GM19324 (cell line): ENCODE measurements at regions not wholly inside any gene's neighbourhood (a gene's known extent, or its start where the extent isn't known, plus 50 kb on each side); places are given as distances from the start of the nearest gene placed in this dataset.

Experiments used
- ATAC-seq: cut with Tn5 transposase; IDR thresholded peaks from one replicate; pipeline ENCODE4 v1.9.1; 2021; ENCODE audit warnings: mild to moderate bottlenecking, moderate library complexity; ENCODE audit not compliant: unreplicated experiment, low FRiP score

GRCh38 chr17:72360386-72360940 is 239.6 kb downstream of the SOX9 start:
- no peak for ATAC-seq

- ATAC-seq = no peak
These were observed 241.1 kb downstream of the SOX9 start for GRCh38 chr17:72361892-72362291.

GRCh38 chr17:72362376-72363088 is 241.7 kb downstream of the SOX9 start:
- ATAC-seq = no peak

- no peak for ATAC-seq
These were observed 242.3 kb downstream of the SOX9 start for GRCh38 chr17:72363089-72363610.

GRCh38 chr17:72365857-72366414 is 245.1 kb downstream of the SOX9 start:
- no peak for ATAC-seq

GRCh38 chr17:72366626-72367025 is 245.8 kb downstream of the SOX9 start:
- no peak for ATAC-seq

GRCh38 chr17:72368191-72368590 is 247.4 kb downstream of the SOX9 start:
- no peak for ATAC-seq

- ATAC-seq = no peak
These were observed 248.5 kb downstream of the SOX9 start for GRCh38 chr17:72369366-72369765.

GRCh38 chr17:72370819-72371218 is 250.0 kb downstream of the SOX9 start:
- ATAC-seq = no peak

- no peak for ATAC-seq
These were observed 251.4 kb downstream of the SOX9 start for GRCh38 chr17:72372185-72372584.

GRCh38 chr17:72373910-72374741 is 253.3 kb downstream of the SOX9 start:
- ATAC-seq = no peak

- ATAC-seq = no peak
These were observed 255.9 kb downstream of the SOX9 start for GRCh38 chr17:72376526-72377345.

- no peak for ATAC-seq
These were observed 257.9 kb downstream of the SOX9 start for GRCh38 chr17:72378414-72379390.

- ATAC-seq = no peak
These were observed 258.7 kb downstream of the SOX9 start for GRCh38 chr17:72379516-72379915.

- no peak for ATAC-seq
These were observed 259.3 kb downstream of the SOX9 start for GRCh38 chr17:72380120-72380519.

GRCh38 chr17:72380737-72381136 is 259.9 kb downstream of the SOX9 start:
- no peak for ATAC-seq

- ATAC-seq = no peak
These were observed 261.0 kb downstream of the SOX9 start for GRCh38 chr17:72381597-72382397.
